GM19395 (cell line): ENCODE measurements at regions not wholly inside any gene's neighbourhood (a gene's known extent, or its start where the extent isn't known, plus 50 kb on each side); places are given as distances from the start of the nearest gene placed in this dataset.

Source experiments
- ATAC-seq: cut with Tn5 transposase; IDR thresholded peaks from one replicate; pipeline ENCODE4 v1.9.1; 2021; ENCODE audit warnings: mild to moderate bottlenecking, moderate library complexity; ENCODE audit not compliant: unreplicated experiment

DNA sequence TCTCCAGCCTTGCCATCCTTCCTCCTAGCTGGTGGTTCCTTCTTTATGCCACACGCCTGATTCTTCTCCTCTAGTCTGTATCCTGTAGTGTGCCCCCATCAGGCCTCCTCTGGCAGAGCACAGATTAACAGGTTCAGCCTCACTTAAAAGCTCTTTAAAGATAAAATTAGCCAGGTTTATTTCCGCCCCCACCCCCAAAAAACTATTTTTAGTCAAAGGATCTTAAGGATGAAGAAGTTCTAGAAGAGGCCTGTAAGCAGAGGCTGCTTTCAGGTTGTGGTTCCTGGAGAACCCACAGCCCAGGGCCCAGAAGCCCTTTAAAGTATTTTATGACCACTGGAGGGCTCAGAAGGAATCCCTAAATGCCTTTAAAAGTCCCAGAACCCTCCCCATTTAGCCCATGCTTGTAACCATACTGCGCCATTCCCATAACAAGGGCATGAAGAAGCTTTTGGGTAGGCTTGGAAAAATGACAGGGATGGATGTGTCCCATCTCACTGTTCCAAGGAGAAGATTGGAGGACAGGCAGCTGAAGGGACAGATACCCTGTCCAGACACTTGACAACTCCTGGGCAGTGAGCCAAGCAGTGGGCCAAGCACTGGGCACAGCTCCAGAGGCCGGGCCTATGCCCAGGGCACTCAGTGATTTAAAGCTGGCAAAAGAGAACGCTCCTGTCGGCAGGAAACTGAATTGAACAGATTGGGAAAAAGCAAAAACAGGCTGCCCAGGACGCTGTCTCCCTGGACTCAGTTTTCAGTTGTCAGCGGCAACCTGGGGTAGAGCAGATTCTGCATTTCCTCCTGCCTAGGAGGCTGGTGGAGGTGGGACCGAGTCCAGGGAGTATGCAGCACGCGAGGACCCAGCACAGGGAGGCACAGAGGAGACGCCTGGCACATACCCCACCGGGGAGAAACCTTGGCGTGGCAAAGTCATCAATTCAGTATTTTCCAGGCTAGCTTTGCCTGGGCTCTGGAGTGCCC, 106.3 kb upstream of the SSBP2 start:
- no peak for ATAC-seq

DNA sequence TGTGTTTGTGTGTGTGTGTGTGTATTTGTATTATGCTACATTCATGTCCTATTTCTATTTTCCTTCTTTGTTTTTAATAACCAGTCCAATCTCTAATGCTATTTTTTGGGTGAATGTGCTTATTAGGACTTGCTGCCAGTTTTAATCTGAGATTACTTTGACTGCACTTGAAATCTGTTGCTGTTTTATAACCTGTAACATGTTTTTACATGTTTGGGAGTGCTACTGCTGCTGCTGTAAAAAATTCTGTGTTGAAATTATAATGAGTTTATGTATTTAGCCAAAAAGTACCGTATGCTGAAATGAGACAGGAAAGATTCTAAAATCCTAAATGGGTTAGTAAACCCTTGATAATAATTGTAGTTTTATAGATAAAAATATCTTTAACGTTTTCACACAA, 104.7 kb upstream of the SSBP2 start:
- ATAC-seq = no peak

DNA sequence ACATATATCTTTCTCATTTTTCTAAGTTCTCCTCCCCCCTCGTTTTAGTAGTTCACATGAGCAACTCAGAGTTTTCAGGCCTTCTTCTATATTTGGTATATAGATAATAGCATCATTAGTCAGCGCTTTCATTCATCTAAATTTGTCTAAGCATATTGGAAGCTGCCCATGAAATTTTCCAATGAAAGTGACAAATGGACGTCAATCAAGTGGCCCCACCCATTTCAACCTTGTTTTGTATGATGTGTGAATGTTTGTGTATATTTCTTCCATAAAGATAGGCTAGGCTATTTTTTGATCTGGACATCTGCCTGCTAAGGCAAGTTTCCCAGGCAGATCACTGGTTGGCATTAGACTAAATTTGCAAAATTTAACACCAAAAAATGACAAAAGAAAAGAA, 104.0 kb upstream of the SSBP2 start:
- no peak for ATAC-seq

DNA sequence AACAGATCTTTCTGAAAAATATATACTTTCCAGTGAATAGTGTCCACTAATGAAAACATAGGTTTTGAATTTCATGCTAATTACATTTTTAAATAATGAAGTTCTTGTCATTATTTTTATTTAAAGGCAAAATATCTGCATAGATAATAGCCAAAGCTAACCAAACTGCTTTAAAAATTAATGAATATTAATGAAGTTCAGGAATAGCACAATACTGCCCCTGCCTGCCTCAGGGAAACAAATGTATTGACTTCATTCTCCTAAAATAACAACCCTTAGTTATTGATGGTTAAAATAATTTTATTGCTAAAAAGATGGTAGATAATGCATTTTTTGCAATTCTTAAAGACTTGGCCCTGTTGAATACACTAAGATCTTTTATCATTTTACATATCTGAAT, 103.6 kb upstream of the SSBP2 start:
- ATAC-seq = no peak

DNA sequence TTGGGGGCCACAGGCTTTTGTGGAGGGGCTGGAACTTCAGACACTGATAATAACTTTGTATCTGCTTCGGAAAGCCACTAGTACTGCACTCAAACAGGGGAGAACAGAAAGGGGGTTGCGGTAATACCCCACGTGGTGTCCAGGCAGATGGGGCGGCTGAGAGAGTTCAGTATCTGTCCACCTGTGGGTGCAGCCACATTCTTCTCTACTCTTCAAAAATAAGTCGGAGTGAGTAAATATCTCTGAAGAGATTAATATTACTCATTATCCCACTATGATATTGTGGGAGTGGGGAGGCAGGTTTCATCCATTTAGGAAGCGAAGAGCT, 102.1 kb upstream of the SSBP2 start:
- no peak for ATAC-seq

DNA sequence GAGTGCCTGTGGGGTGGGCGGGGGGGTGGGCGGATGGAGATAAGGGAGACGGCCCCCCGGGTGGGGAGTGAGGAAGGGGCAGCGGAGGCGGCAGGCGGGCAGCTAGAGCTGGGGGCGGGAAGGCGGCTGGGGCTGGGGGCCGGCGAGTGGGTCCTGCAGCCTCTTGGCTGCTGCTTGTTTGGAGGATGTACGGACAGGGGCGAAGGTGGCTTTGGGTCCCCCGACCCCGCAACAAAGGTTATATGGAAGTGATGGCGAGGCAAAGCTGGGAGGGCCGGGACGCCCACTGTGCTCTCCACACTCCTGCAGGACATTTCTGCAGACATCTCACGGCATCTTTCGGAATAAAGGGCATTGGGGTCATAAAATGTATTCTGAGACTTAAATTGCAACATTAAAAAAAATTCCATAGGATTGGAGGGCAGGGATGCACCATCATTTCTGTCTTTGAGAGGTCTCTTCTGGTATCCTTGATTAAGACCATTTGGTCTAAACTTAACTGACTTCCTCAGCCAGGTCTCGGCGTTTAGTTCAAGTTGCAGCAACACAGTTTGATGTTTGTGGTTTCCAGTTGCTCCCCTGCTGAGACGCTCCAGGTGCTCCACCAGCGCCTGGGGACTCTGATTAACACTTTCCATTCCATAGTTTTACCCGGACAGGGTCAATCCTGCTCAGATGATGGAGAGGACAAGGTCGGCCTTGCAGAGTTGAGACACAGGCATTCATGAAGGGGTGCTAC, 101.6 kb upstream of the SSBP2 start:
- no peak for ATAC-seq

DNA sequence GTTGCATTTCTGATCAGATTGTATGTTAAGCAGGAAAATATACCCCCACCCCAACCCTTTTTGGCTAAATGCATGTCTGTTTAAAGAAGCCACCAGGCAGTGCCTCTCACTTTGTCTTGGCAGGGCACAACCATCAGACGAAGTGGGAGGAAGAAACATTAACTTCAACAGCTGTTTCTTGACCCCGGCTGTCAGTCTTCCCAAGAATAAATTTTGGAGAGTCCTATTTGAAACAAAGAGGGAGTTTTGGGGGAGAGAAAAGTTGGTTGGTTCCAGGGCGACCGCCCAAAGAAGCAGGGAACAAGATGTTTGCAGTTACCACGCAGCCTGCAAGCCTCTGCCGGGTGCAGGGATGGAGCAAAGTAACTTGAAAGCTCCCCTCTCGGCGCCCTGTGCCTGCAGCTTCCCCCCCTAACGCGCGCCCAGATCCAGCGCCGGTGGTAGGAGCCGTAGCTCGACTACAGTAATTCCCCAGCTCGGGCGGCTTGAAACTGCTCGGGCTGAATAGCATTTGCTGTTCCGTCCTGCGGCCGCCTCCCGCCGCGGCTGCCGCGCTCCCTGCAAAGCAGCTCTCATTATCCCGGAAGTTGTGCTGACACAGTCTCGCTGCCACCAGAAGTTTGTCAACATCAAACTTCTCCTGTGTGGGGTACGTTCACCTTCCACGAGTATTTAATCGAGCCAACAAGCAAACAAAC, 100.7 kb upstream of the SSBP2 start:
- ATAC-seq = peak; percentile 83

DNA sequence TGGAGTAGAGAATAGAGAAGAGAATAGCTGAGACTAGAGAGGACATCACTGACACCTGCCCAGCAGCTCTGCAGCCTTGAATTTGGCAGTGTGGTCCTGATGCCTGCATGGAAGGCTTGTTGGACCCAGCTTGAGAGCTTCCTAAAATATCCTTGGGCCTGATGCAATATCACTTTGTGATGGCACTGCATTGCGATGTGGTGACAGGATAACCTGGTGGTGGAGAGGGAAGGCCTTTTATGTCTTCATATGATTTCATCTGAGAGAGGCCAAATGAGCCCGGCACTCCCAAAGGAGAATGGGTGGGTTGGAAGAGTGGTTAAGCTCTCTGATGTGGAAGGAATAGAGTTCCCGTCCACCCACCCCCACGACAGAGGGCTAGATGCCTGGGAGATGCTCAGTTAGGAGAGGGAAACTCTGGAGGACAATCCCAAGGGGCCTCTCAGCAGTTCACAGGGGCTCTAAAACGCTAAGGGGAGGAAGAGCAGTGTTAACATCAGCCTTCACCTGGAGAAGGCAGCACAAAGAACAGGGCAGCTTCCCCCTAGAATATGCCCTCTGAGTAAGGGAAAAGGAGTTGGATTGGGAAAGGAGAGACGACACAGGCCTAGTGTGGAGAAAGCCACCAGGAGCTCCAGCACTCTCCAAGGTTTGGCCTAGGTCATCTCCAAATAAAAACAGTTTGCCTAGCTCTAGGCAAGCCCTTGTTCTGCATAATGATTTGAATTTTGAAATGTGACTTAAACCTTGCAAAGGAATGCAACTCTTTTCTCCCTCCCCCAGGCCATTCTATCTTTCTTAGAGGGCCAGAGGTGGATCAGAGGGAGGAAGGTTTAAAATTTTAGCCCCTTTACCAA, 99.8 kb upstream of the SSBP2 start:
- ATAC-seq = no peak

DNA sequence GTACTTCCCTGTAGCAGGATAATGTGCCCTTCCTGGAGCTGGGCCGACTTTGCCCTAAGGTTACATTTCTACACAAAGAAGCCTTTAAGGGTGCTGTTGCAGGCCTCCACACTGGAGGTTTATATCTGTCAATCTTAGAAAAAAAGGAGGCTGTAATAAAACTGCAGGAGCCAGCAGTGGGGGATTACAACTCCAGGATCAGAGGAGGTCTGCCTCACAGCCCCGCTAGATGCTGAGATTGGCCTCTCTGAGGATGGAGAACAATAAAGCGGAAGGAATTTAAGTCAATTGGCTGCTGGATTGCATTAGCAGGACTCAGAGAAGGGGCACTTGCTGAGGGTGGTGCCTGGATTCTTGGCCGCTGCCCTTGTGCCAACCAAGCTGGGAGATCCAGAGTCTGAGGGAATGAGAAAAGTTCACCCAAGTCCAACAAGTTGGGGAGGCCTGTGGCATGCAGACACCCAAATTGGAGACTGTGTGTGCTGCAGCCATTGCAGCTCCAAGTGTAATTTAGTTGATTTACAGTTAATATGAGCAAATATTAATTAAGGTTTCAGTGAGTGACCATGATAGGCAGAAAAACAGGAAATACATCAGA, 99.0 kb upstream of the SSBP2 start:
- no peak for ATAC-seq

DNA sequence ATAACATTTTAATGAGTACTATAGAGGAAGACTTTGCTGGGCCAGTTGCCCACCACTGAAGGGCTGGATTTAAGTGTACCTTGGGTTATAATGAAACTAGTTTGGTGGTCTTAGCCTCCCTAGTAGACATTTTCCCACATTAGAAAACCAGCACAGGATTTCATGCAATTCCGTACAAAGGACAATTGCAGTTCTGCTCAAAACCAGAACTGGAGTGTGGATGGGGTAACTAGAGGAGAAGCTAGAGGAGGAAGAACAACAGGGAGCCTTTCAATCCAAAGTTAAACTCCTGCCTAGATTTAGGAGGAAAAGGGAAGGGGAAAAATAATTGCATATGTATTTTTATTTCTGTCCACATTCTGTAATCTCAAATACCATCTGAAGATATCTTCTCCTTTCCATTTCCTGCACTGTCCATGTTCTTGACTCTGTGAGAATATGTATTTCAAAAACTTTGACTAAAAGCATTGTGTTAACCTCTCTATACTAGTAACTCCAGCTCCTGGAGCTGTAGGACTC, 97.5 kb upstream of the SSBP2 start:
- no peak for ATAC-seq

DNA sequence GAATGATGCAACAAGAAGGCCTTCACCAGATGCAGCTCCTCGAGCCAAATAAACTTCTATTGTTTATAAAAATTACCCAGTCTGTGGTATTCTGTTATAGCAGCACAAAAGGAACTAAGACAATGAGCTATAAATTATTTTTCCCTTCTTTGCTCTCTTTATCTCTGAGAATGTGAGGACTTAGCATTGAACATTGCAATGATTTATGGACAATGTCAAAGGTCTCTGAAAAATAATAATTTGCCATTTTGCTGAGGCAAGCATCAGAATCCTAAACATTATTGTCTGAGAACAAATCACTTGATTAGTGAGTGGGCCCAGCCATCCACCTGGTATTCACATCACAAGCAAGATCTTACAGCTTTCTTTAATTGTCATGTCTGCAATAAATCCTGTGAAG, 95.4 kb upstream of the SSBP2 start:
- no peak for ATAC-seq

DNA sequence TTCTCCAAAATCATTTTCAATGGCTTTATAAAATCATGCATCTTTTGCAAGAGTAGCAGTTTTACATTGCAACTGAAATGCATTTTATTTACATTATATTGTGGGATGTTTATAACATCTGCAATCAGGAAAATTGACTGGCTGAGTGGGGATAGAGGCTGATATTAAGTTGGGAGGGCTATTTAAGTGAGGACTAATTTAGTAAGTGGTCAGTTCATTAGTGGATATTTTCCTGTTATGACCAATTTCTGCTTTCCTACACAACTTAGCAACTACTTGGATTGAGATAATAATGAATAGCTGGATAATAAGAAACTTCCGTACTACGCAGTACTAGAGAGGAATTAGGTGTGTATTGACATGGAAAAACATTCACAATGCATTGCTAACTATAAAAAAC, 92.9 kb upstream of the SSBP2 start:
- no peak for ATAC-seq

DNA sequence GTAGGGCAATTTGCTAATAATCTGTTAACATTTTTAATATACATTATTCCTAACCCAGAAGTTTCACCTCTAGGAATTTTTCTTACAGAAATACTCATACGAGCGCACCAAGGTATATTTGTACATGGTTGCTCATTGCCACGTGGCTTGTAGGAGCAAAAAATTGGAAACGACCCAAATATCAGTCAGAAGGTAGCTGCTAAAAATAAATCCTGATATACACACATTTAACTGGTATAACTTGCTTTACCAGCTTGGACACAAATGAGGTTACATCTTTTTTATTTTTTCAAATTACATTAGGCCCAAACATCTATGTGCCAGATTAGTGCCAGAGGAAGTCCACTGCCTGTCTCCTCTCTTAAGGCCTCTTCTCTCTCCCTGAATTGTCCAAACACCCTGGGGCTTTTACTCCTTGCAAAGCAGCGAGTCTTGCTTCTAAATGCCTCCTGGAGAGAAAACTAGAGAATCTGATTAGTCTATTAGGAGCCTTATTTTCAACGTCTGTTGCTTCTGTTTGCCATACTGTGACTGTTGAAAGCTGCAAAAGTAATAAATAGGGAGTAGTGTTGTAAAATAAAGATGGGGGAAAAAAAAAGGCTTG, 92.0 kb upstream of the SSBP2 start:
- no peak for ATAC-seq

DNA sequence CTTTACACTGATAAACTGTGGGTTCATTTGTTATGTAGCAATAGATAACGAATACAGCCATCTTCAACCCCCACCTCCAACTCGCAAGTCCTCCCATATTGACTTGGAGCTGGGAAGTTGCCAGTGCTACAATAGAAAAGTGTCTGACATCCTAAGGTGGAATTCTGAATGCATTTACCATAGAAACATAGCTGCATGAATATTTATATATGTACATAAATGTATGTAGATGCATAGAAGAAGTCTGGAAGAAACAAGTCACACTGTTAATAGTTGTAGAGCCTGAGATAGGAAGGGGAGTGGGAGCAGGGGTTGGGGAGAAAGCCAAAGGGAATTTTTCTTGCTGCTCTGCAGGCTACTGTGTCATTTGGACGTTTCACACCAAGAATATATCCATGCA, 88.1 kb upstream of the SSBP2 start:
- ATAC-seq = no peak

DNA sequence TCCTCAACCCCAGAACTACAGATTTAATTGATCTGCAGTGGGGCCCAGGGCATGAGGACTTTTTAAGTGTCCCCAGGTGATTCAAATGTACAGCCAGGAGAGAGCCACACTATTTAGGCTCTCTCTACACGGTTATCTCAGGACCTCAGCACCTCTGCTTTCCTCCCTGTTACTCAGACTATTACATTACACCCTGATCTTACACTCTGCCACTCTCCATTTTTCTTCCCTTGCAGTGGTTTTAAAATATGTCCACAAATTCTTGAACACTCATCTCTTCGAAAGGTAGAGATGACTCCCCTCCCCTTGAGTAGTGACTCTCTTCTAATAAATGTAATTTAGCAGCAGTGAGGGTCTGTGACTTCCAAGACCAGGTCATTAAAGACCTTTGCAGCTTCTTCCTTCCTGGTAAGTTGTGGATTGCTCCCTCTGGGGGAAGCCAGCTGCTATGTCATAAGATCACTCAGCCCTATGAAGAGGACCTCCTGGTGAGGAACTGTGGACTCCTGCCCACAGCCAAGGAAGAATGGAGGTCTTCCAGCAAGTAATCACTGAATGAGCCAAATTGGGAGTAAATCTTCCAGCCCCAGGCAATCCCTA, 87.5 kb upstream of the SSBP2 start:
- ATAC-seq = peak; percentile 84

DNA sequence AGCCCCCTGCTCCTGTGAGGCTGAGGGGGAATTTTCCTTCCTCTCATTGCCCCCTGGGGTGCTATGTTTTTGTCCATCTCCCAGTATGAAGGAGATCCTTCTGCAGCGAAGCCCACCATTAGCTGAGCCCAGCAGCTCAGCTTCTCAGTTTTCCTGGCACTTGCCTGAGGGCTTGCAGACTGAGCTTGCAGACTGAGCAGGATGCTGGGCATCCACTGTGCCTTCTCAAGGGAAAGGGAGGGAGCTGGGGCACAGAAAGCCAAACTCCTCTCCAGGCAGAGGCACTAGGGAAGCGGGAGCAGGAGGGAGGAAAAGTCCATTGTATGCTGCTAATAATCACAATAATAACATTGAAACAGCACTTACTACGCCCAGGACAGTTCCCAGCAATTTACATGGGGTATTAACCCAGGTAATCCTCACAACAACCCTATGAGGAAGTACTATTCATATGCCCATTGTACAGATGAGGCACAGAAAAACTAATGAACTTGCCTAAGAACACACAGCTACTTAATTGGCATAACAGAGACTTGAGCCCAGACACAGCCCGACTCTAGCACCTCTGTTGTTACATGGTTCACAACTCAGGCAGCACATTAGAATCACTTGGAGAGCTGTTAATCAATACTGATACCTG, 86.9 kb upstream of the SSBP2 start:
- no peak for ATAC-seq

DNA sequence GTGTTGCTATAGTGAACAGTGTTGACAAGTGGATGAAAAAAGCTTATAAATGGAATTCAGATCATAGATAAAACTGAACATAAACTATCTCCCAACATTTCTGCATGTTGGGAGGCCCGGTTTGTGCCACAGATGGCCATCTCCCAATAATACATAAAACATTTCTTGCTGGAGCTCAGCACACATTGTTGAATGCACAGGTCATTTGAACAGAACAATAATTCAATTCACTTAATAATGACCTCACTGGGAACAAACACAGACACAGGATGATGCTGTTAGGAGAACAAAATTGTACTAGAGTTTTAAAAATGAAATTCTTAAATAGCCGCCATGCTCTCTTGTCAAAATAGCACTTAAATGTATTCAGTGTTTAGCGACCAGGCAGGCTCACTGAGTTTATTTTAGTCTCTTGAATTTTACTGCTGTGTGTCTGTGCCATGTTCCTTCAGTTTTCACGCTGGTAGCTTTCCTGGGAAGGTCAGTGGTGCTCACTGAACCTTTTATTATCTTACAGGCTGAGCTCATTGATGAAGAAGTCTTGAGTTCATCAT, 85.0 kb upstream of the SSBP2 start:
- no peak for ATAC-seq

DNA sequence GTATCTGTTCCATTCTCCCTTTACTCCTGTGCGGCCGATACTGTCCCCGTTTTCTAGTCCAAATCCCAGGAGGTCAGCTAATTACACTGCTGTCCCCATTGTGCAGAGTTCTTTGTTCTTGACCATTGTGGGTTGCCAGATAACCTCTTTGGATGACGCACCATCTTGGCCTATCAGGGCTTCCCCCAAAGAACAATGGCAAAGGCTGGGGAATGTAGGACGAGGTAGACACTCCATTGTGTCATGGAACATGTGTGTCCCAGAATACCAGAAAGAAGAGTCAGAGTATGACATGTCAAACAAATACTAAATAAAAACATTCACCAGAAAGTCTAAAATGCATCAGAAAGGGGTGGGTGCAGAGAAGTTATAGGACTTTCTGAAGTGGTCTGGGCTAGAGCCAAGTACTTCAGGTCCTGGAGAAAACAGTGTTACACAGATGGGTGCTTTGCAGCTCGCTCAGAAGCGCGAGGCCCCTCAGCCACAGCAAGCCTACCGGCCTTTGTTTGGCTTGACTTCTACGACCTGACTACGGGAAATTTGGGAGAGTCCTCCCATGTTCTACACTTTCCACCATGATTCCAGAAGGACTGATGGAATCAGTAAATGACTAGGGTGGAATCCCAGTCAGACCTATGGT, 83.2 kb upstream of the SSBP2 start:
- no peak for ATAC-seq
